SK-N-SH treated with all-trans-retinoic acid at 6 μM for 48 hours (cell line): ENCODE measurements at regions not wholly inside any gene's neighbourhood (a gene's known extent, or its start where the extent isn't known, plus 50 kb on each side); places are given as distances from the start of the nearest gene placed in this dataset.

Experiments used
- BACH2 ChIP-seq: fragments of 250-450 bp; sonication (Bioruptor Pico); IDR thresholded peaks from 2 replicates; pipeline ENCODE4 v1.9.0; 2021; ENCODE audit warnings: mild to moderate bottlenecking, borderline replicate concordance
- CREB5 ChIP-seq: fragments of 250-450 bp; sonication (Bioruptor Pico); IDR thresholded peaks from 2 replicates; pipeline ENCODE4 v1.5.1; 2020; ENCODE audit warnings: low read depth, mild to moderate bottlenecking, moderate library complexity
- ESRRG ChIP-seq: fragments of 250-450 bp; sonication (Bioruptor Pico); IDR thresholded peaks from 2 replicates; pipeline ENCODE4 v1.6.1; 2021; ENCODE audit warnings: mild to moderate bottlenecking
- GLIS3 ChIP-seq: fragments of 250-450 bp; sonication (Bioruptor Pico); IDR thresholded peaks from 2 replicates; pipeline ENCODE4 v1.5.0; 2020; ENCODE audit warnings: mild to moderate bottlenecking, moderate library complexity
- ISL1 ChIP-seq: fragments of 250-450 bp; sonication (Bioruptor Pico); IDR thresholded peaks from 2 replicates; pipeline ENCODE4 v2.1.2; 2022; ENCODE audit warnings: mild to moderate bottlenecking, moderate library complexity
- OSR1 ChIP-seq: fragments of 250-450 bp; sonication (Bioruptor Pico); IDR thresholded peaks from 2 replicates; pipeline ENCODE4 v1.8.0; 2022; ENCODE audit warnings: moderate library complexity, mild to moderate bottlenecking, inconsistent platforms
- PATZ1 ChIP-seq: fragments of 250-450 bp; sonication (Bioruptor Pico); IDR thresholded peaks from 2 replicates; pipeline ENCODE4 v1.8.0; 2020; ENCODE audit warnings: mild to moderate bottlenecking, moderate library complexity, borderline replicate concordance
- RARB ChIP-seq: fragments of 250-450 bp; sonication (Bioruptor Pico); IDR thresholded peaks from 2 replicates; pipeline ENCODE4 v1.8.0; 2021; ENCODE audit warnings: mild to moderate bottlenecking, moderate library complexity
- SNAI2 ChIP-seq: fragments of 250-450 bp; sonication (Bioruptor Pico); IDR thresholded peaks from 2 replicates; pipeline ENCODE4 v1.5.0; 2020; ENCODE audit warnings: mild to moderate bottlenecking, moderate library complexity
- TCF4 ChIP-seq: fragments of 250-450 bp; sonication (Bioruptor Pico); IDR thresholded peaks from 2 replicates; pipeline ENCODE4 v1.8.0; 2021; ENCODE audit warnings: mild to moderate bottlenecking, moderate library complexity, borderline replicate concordance
- ZFP3 ChIP-seq: fragments of 250-450 bp; sonication (Bioruptor Pico); IDR thresholded peaks from 2 replicates; pipeline ENCODE4 v1.5.0; 2020; ENCODE audit warnings: mild to moderate bottlenecking, moderate library complexity
- ZFP30 ChIP-seq: fragments of 450-650 bp; formaldehyde crosslinking; IDR thresholded peaks from 2 replicates; pipeline ENCODE4 v1.5.0; 2022; ENCODE audit warnings: mild to moderate bottlenecking, moderate library complexity
- ZNF8 ChIP-seq: fragments of 450-650 bp; formaldehyde crosslinking; IDR thresholded peaks from 2 replicates; pipeline ENCODE4 v1.5.0; 2020; ENCODE audit warnings: mild to moderate bottlenecking, moderate library complexity

GRCh38 chr5:34474573-34475021 is 181.5 kb upstream of the RAI14 start:
- TF ChIP-seq PATZ1 (CRISPR knock-in tag) (no peak), ZFP3 (CRISPR knock-in tag) (no peak), SNAI2 (CRISPR knock-in tag) (no peak), BACH2 (CRISPR knock-in tag) (no peak), ZNF8 (CRISPR knock-in tag) (no peak), ZFP30 (CRISPR knock-in tag) (no peak), GLIS3 (CRISPR knock-in tag) (no peak), OSR1 (CRISPR knock-in tag) (no peak), CREB5 (CRISPR knock-in tag) (no peak), ESRRG (no peak), RARB (CRISPR knock-in tag) (no peak), TCF4 (CRISPR knock-in tag) (no peak), ISL1 (CRISPR knock-in tag) (no peak)
